ENCODE measurements at regions not wholly inside any gene's neighbourhood (a gene's known extent, or its start where the extent isn't known, plus 50 kb on each side); places are given as distances from the start of the nearest gene placed in this dataset.

GRCh38 chr13:53490752-53491151 is 462.1 kb downstream of the OLFM4 start:
- TF ChIP-seq CTCF (conservative IDR thresholded peaks at IDR 0.05 in 1 of 2, IDR thresholded peaks at IDR 0.05 in 1 of 2; ENCODE audit: extremely low read depth in 1 of 2, insufficient read depth in 1 of 2, low read depth in 1 of 2, low read length in 2 of 2), result no peak
- TF ChIP-seq EZH2 (IDR thresholded peaks at IDR 0.05; ENCODE audit: borderline replicate concordance, low read length), result no peak
